ENCODE measurements at regions not wholly inside any gene's neighbourhood (a gene's known extent, or its start where the extent isn't known, plus 50 kb on each side); places are given as distances from the start of the nearest gene placed in this dataset.
A peak's percentile ranks its signal among the peaks of the same experiment; 100 is the strongest.

- no peak overlapping the region for H3K9ac ChIP-seq (ENCODE audit: low read depth, low read length)
- no peak for DNase-seq
- no peak overlapping the region for H2BK5ac ChIP-seq (ENCODE audit: low read depth, low read length, poor library complexity, severe bottlenecking)
- H2AK5ac ChIP-seq (ENCODE audit: low read depth, low read length): no peak overlapping the region
- H3K79me1 ChIP-seq (ENCODE audit: low read depth in 1 of 2, low read length in 2 of 2): no peaks in the 10 kb centered on the region
- H3K9me1 ChIP-seq (ENCODE audit: insufficient read depth, low read length): no peaks in the 10 kb centered on the region
- H2BK15ac ChIP-seq (ENCODE audit: low read depth, low read length): no peak overlapping the region; the same call in 2 of the 3 replicates
- no peaks in the 10 kb centered on the region for H3K36me3 ChIP-seq (ENCODE audit: control insufficient read depth, insufficient read depth, low read length)
- dilution Hi-C loops (cut with HindIII; ENCODE audit: low sequenced_read_pairs, unreplicated experiment): no loop called here
- no peak overlapping the region for H3K4ac ChIP-seq (ENCODE audit: low read depth, low read length)
- H3K18ac ChIP-seq (ENCODE audit: low read depth, low read length): no peak overlapping the region
- no CpG with 5 or more reads among the region's 1 CpG for WGBS, 2 experiments (ENCODE audit: extremely low coverage in 2 of 2, insufficient read length in 1 of 2)
- H3K27me3 ChIP-seq (ENCODE audit: control insufficient read depth, insufficient read depth, low read length): no peaks in the 10 kb centered on the region
- in situ Hi-C loops (cut with MboI; ENCODE audit: low sequenced_read_pairs): no loop called here
- no peaks in the 10 kb centered on the region for H4K20me1 ChIP-seq (ENCODE audit: insufficient read depth, low read length)
- peaks cover 3% of the 10 kb centered on the region; the same call in 1 of the 2 replicates for H3K4me1 ChIP-seq (ENCODE audit: control insufficient read depth, insufficient read depth, low read length)
- no peak overlapping the region for H3K4me3 ChIP-seq (ENCODE audit: insufficient read depth, low read depth, low read length)
- H3K4me2 ChIP-seq (ENCODE audit: low read depth, low read length): no peak overlapping the region
- no peak for ATAC-seq (ENCODE audit: low read depth)
- POLR2A ChIA-PET (ENCODE audit: unreplicated experiment): no interaction called here
- H4K5ac ChIP-seq (ENCODE audit: low read depth, low read length): no peak overlapping the region
- H2AFZ ChIP-seq (replicated peaks; ENCODE audit: low read length, poor library complexity): no peak overlapping the region
- TF ChIP-seq CTCF (conservative IDR thresholded peaks at IDR 0.05; ENCODE audit: low read depth, low read length) (no peak), POLR2A (IDR thresholded peaks at IDR 0.05; ENCODE audit: low read depth, low read length) (no peak), ELK1 (IDR thresholded peaks at IDR 0.05; ENCODE audit: borderline replicate concordance, low read depth, low read length) (no peak), CEBPB (IDR thresholded peaks at IDR 0.05; ENCODE audit: low read depth, low read length) (no peak), RAD21 (IDR thresholded peaks at IDR 0.05; ENCODE audit: low read length) (no peak), SMC3 (IDR thresholded peaks at IDR 0.05; ENCODE audit: low read depth, low read length) (no peak), FOS (IDR thresholded peaks at IDR 0.05; ENCODE audit: low read depth, low read length) (no peak), BHLHE40 (IDR thresholded peaks at IDR 0.05; ENCODE audit: low read depth, low read length) (no peak), MXI1 (IDR thresholded peaks at IDR 0.05; ENCODE audit: borderline replicate concordance, low read depth, low read length) (no peak), NFE2L2 (IDR thresholded peaks at IDR 0.05; ENCODE audit: low read depth, low read length) (no peak), RFX5 (IDR thresholded peaks at IDR 0.05; ENCODE audit: low read depth, low read length) (no peak), MAZ (IDR thresholded peaks at IDR 0.05; ENCODE audit: borderline replicate concordance, low read depth, low read length) (no peak), MAFK (IDR thresholded peaks at IDR 0.05; ENCODE audit: low read depth, low read length) (no peak), RCOR1 (IDR thresholded peaks at IDR 0.05; ENCODE audit: insufficient replicate concordance, low read length) (no peak)
- H3K23ac ChIP-seq (ENCODE audit: low read depth, low read length): no peak overlapping the region
- intact Hi-C loops (cut with micrococcal nuclease): no loop called here
- peak overlapping the region; percentile 14; the same call in 1 of the 2 replicates for H2BK120ac ChIP-seq (ENCODE audit: low read depth, low read length)
- 0 out of 2 replicates have a peak overlapping the region, but pooled peaks have one; percentile 25 for H3K14ac ChIP-seq (replicated peaks; ENCODE audit: low read depth, low read length)
- 0 out of 4 replicates have a peak overlapping the region, but pooled peaks of 1 of the 2 experiments have one; percentile 7 for H4K8ac ChIP-seq (ENCODE audit: low read depth in 2 of 2, low read length in 2 of 2)
- H3K9me3 ChIP-seq (ENCODE audit: control insufficient read depth, insufficient read depth, low read length): no peaks in the 10 kb centered on the region
- no peak overlapping the region for H3K27ac ChIP-seq (ENCODE audit: insufficient read depth, low read length)
- BruUV-seq (replicated peaks): no TSS peak
- CTCF ChIA-PET: interaction anchor here (1.3 kb wide), 1 partner anchor 11 kb away, joined by 3 read pairs; no protein-coding TSS in a partner anchor
- H3K56ac ChIP-seq (ENCODE audit: extremely low read depth, insufficient read depth, low read length): no peak overlapping the region
- H2BK20ac ChIP-seq (ENCODE audit: low read depth, low read length): no peak overlapping the region; the same call in 1 of the 2 replicates
- H4K91ac ChIP-seq (ENCODE audit: insufficient read depth, low read depth, low read length): no peak overlapping the region
- no peak overlapping the region for H2AK9ac ChIP-seq (replicated peaks; ENCODE audit: low read depth, low read length, poor library complexity)
These were observed 172.7 kb downstream of the SLITRK1 start for GRCh38 chr13:83709426-83710132.

Measured in IMR-90 (cell line).